Neuronal stem cell (in vitro differentiated cells): ENCODE measurements at regions not wholly inside any gene's neighbourhood (a gene's known extent, or its start where the extent isn't known, plus 50 kb on each side); places are given as distances from the start of the nearest gene placed in this dataset.

Experiments
- DNase-seq: peaks from one replicate; pipeline ENCODE4 v3.0.0-alpha.2; 2013; ENCODE audit warnings: low spot score
- H2AFZ ChIP-seq: one replicate; pipeline ENCODE4 v1.6.1; 2013; ENCODE audit warnings: mild to moderate bottlenecking, low read length, inconsistent platforms
- H2AK5ac ChIP-seq: 2 replicates; pipeline ENCODE4 v1.6.1; 2013; ENCODE audit warnings: low read depth, mild to moderate bottlenecking, inconsistent platforms, low read length, moderate library complexity, mixed read lengths
- H2BK120ac ChIP-seq: 2 replicates; pipeline ENCODE4 v1.6.1; 2013; ENCODE audit warnings: low read depth, mild to moderate bottlenecking, inconsistent platforms, low read length, moderate library complexity, mixed read lengths
- H2BK12ac ChIP-seq: one replicate; pipeline ENCODE4 v1.6.1; 2013; ENCODE audit warnings: low read length, inconsistent platforms
- H2BK15ac ChIP-seq: 2 replicates; pipeline ENCODE4 v1.6.1; 2013; ENCODE audit warnings: mild to moderate bottlenecking, low read length, inconsistent platforms, mixed read lengths
- H2BK5ac ChIP-seq: one replicate; pipeline ENCODE4 v1.6.1; 2013; ENCODE audit warnings: inconsistent platforms, mild to moderate bottlenecking, low read length, moderate library complexity
- H3K14ac ChIP-seq: one replicate; pipeline ENCODE4 v1.6.1; 2013; ENCODE audit warnings: low read length, inconsistent platforms
- H3K18ac ChIP-seq: 2 replicates; pipeline ENCODE4 v1.6.1; 2013; ENCODE audit warnings: low read length, inconsistent platforms
- H3K23ac ChIP-seq: 2 replicates; pipeline ENCODE4 v1.6.1; 2013; ENCODE audit warnings: low read depth, mild to moderate bottlenecking, mixed read lengths, low read length, inconsistent platforms; ENCODE audit not compliant: poor library complexity
- H3K27ac ChIP-seq: replicated peaks from 3 replicates; pipeline ENCODE4 v1.5.1; 2013; ENCODE audit warnings: low read length, inconsistent platforms
- H3K27me3 ChIP-seq, 3 experiments: 2 replicates each; pipeline ENCODE4 v1.6.1; 2013; ENCODE audit warnings: low read length in 3 of 3, mild to moderate bottlenecking in 2 of 3, inconsistent platforms in 1 of 3, low read depth in 1 of 3, mixed read lengths in 1 of 3, moderate library complexity in 1 of 3; ENCODE audit not compliant: control insufficient read depth in 3 of 3, insufficient read depth in 3 of 3
- H3K36me3 ChIP-seq, 2 donors: replicated peaks in 1 of 2; 2 replicates each; pipeline ENCODE4 v1.6.1; 2013; ENCODE audit warnings: low read length in 2 of 2; ENCODE audit not compliant: control insufficient read depth in 2 of 2, insufficient read depth in 2 of 2
- H3K4ac ChIP-seq: 2 replicates; pipeline ENCODE4 v1.6.1; 2013; ENCODE audit warnings: inconsistent platforms, mild to moderate bottlenecking, low read length, moderate library complexity
- H3K4me1 ChIP-seq, 2 donors: 1 replicate in 1 of 2; 2 replicates in 1 of 2; pipeline ENCODE4 v1.6.1; 2013; ENCODE audit warnings: low read length in 2 of 2, low read depth in 1 of 2; ENCODE audit not compliant: control insufficient read depth in 2 of 2, insufficient read depth in 1 of 2
- H3K4me2 ChIP-seq: one replicate; pipeline ENCODE4 v1.6.1; 2013; ENCODE audit warnings: mild to moderate bottlenecking, low read length, inconsistent platforms; ENCODE audit not compliant: insufficient read depth, poor library complexity, severe bottlenecking
- H3K4me3 ChIP-seq, 2 donors: 2 replicates each; pipeline ENCODE4 v1.5.1; 2013; ENCODE audit warnings: low read length in 2 of 2, mild to moderate bottlenecking in 2 of 2, inconsistent platforms in 1 of 2, moderate library complexity in 1 of 2
- H3K79me1 ChIP-seq: one replicate; pipeline ENCODE4 v1.6.1; 2013; ENCODE audit warnings: low read depth, mild to moderate bottlenecking, inconsistent platforms, low read length, moderate library complexity
- H3K9ac ChIP-seq: one replicate; pipeline ENCODE4 v1.6.1; 2013; ENCODE audit warnings: mild to moderate bottlenecking, low read depth, low read length, inconsistent platforms; ENCODE audit not compliant: poor library complexity
- H3K9me3 ChIP-seq, 2 donors: replicated peaks in 1 of 2; 2 replicates each; pipeline versions ENCODE3 to v1.6.1; 2013; ENCODE audit warnings: low read length in 2 of 2, mild to moderate bottlenecking in 2 of 2, inconsistent platforms in 1 of 2, low read depth in 1 of 2, mixed read lengths in 1 of 2, moderate library complexity in 1 of 2; ENCODE audit not compliant: control insufficient read depth in 2 of 2, insufficient read depth in 1 of 2
- H4K8ac ChIP-seq: one replicate; pipeline ENCODE4 v1.6.1; 2013; ENCODE audit warnings: low read depth, mild to moderate bottlenecking, inconsistent platforms, low read length, moderate library complexity
- H4K91ac ChIP-seq: one replicate; pipeline ENCODE4 v1.6.1; 2013; ENCODE audit warnings: low read length, low read depth, mild to moderate bottlenecking, inconsistent platforms; ENCODE audit not compliant: poor library complexity
- WGBS, 2 donors: extraction: QIAGEN DNeasy Blood & Tissue Kit; methylation state at CpG; one replicate each; pipeline ENCODE4 v1.1.7; 2013; ENCODE audit warnings: missing lambda C conversion rate in 2 of 2, mixed read lengths in 1 of 2; ENCODE audit not compliant: insufficient read length in 2 of 2, insufficient replicate concordance in 1 of 2; ENCODE audit errors: extremely low coverage in 2 of 2; 5-methylcytosine and 5-hydroxymethylcytosine counted together

- Histone ChIP-seq H3K27me3 (no peaks in the 10 kb centered on the region), H3K79me1 (no peaks in the 10 kb centered on the region), H2AFZ (no peak overlapping the region), H3K4me2 (no peak overlapping the region), H3K23ac (no peak overlapping the region), H3K36me3 (no peaks in the 10 kb centered on the region), H3K4ac (no peak overlapping the region), H3K4me1 (peaks cover 6 to 18% of the 10 kb centered on the region in 2 donors), H2BK120ac (no peak overlapping the region), H2BK5ac (no peak overlapping the region), H3K27ac (no peak overlapping the region), H3K18ac (no peak overlapping the region), H3K14ac (no peak overlapping the region), H2BK12ac (no peak overlapping the region), H2BK15ac (no peak overlapping the region), H3K9me3 (no peaks in the 10 kb centered on the region), H2AK5ac (no peak overlapping the region), H4K8ac (no peak overlapping the region), H3K4me3 (no peak overlapping the region), H3K9ac (no peak overlapping the region), H4K91ac (no peak overlapping the region)
- no peak for DNase-seq
- WGBS, 2 donors: no CpG with 5 or more reads among the region's 3 CpGs
Observed at GRCh38 chr3:168216851-168217250, 121.1 kb upstream of the GOLIM4 start.

GRCh38 chr3:168213920-168214319 lies 118.2 kb upstream of the GOLIM4 start:
- Histone ChIP-seq H3K79me1 (no peaks in the 10 kb centered on the region), H3K27me3 (no peaks in the 10 kb centered on the region), H2BK5ac (no peak overlapping the region), H3K36me3 (no peaks in the 10 kb centered on the region), H3K18ac (no peak overlapping the region), H2BK120ac (no peak overlapping the region), H3K4me2 (no peak overlapping the region), H3K4me1 (peaks cover 3 to 11% of the 10 kb centered on the region in 2 donors), H4K8ac (no peak overlapping the region), H3K9ac (no peak overlapping the region), H3K27ac (no peak overlapping the region), H3K4ac (no peak overlapping the region), H2BK12ac (no peak overlapping the region), H3K4me3 (no peak overlapping the region), H3K9me3 (no peaks in the 10 kb centered on the region), H3K23ac (no peak overlapping the region), H2AFZ (no peak overlapping the region), H2AK5ac (no peak overlapping the region), H3K14ac (no peak overlapping the region), H2BK15ac (no peak overlapping the region), H4K91ac (no peak overlapping the region)
- no CpG with 5 or more reads among the region's 4 CpGs for WGBS, 2 donors
- no peak for DNase-seq

GRCh38 chr3:168212664-168213285 lies 117.1 kb upstream of the GOLIM4 start:
- no peak for DNase-seq
- H2AFZ ChIP-seq: peak overlapping the region; percentile 0
- H2BK15ac ChIP-seq: no peak overlapping the region
- H3K27me3 ChIP-seq: no peaks in the 10 kb centered on the region
- H4K8ac ChIP-seq: no peak overlapping the region
- H3K14ac ChIP-seq: no peak overlapping the region
- no peaks in the 10 kb centered on the region for H3K79me1 ChIP-seq
- no peak overlapping the region for H4K91ac ChIP-seq
- no peak overlapping the region for H3K4ac ChIP-seq
- no peak overlapping the region for H2BK12ac ChIP-seq
- no peak overlapping the region for H3K4me3 ChIP-seq
- no peak overlapping the region for H2BK5ac ChIP-seq
- no peak overlapping the region for H2AK5ac ChIP-seq
- H3K23ac ChIP-seq: no peak overlapping the region
- H2BK120ac ChIP-seq: no peak overlapping the region
- no peaks in the 10 kb centered on the region for H3K36me3 ChIP-seq
- no peaks in the 10 kb centered on the region for H3K9me3 ChIP-seq
- no peak overlapping the region for H3K9ac ChIP-seq
- H3K18ac ChIP-seq: no peak overlapping the region
- WGBS, 2 donors: no CpG with 5 or more reads among the region's 3 CpGs
- H3K4me2 ChIP-seq: no peak overlapping the region
- H3K4me1 ChIP-seq: peaks cover 3 to 11% of the 10 kb centered on the region in 2 donors
- H3K27ac ChIP-seq: no peak overlapping the region

- Histone ChIP-seq H2BK15ac (no peak overlapping the region), H4K8ac (no peak overlapping the region), H3K4me3 (no peak overlapping the region), H3K27me3 (no peaks in the 10 kb centered on the region), H3K9ac (no peak overlapping the region), H2AFZ (no peak overlapping the region), H2BK120ac (no peak overlapping the region), H3K18ac (no peak overlapping the region), H4K91ac (no peak overlapping the region), H3K9me3 (no peaks in the 10 kb centered on the region), H2BK12ac (no peak overlapping the region), H3K79me1 (no peaks in the 10 kb centered on the region), H2BK5ac (no peak overlapping the region), H3K14ac (no peak overlapping the region), H3K4me2 (no peak overlapping the region), H3K4ac (no peak overlapping the region), H3K27ac (no peak overlapping the region), H3K23ac (no peak overlapping the region), H3K4me1 (no peaks in the 10 kb centered on the region), H2AK5ac (no peak overlapping the region), H3K36me3 (no peaks in the 10 kb centered on the region)
- DNase-seq: no peak
- no CpG with 5 or more reads among the region's 4 CpGs for WGBS, 2 donors
Observed at GRCh38 chr3:168205451-168205850, 109.7 kb upstream of the GOLIM4 start.
